PC-3 (cell line): ENCODE measurements at regions not wholly inside any gene's neighbourhood (a gene's known extent, or its start where the extent isn't known, plus 50 kb on each side); places are given as distances from the start of the nearest gene placed in this dataset.

Experiments
- EZH2 ChIP-seq: fragments of 300-600 bp; sonication (generic); IDR thresholded peaks from one replicate; pipeline ENCODE4 v1.6.1; 2017; ENCODE audit warnings: antibody characterized with exemption, mild to moderate bottlenecking, low read length; ENCODE audit not compliant: unreplicated experiment
- EZH2phosphoT487 ChIP-seq: fragments of 300-600 bp; sonication (generic); IDR thresholded peaks from 2 replicates; pipeline ENCODE4 v1.6.1; 2018; ENCODE audit warnings: mild to moderate bottlenecking, antibody characterized with exemption, low read length, borderline replicate concordance
- TF ChIP-seq, protein P1 (sequence below): fragments of 300-600 bp; sonication (generic); conservative IDR thresholded peaks from 2 replicates; pipeline ENCODE4 v1.5.1; 2017; ENCODE audit warnings: antibody characterized with exemption, low read depth, mild to moderate bottlenecking, low read length

DNA sequence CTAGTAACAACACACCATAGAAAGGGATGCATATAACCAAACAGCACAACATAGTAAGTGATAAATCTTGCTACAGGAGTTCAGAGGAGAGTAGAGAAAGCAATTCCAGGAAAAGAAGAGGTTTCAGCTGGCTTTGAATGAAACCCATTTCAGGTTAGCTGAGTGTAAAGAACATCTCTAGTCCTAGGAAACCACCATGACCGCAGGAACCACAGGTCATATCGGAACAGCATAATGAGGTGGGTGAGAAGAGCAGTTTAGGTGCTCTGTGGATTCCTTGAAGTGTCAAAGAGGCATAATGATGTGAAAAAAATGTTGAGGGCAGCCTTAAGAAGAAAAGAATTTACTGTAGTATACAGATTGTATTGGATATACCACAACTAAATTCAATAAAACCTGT, 507.5 kb downstream of the MTRR start:
- TF ChIP-seq, protein P1, sequence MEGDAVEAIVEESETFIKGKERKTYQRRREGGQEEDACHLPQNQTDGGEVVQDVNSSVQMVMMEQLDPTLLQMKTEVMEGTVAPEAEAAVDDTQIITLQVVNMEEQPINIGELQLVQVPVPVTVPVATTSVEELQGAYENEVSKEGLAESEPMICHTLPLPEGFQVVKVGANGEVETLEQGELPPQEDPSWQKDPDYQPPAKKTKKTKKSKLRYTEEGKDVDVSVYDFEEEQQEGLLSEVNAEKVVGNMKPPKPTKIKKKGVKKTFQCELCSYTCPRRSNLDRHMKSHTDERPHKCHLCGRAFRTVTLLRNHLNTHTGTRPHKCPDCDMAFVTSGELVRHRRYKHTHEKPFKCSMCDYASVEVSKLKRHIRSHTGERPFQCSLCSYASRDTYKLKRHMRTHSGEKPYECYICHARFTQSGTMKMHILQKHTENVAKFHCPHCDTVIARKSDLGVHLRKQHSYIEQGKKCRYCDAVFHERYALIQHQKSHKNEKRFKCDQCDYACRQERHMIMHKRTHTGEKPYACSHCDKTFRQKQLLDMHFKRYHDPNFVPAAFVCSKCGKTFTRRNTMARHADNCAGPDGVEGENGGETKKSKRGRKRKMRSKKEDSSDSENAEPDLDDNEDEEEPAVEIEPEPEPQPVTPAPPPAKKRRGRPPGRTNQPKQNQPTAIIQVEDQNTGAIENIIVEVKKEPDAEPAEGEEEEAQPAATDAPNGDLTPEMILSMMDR, result no peak
- TF ChIP-seq EZH2phosphoT487, result no peak
- TF ChIP-seq EZH2, result no peak
